ENCODE measurements at regions not wholly inside any gene's neighbourhood (a gene's known extent, or its start where the extent isn't known, plus 50 kb on each side); places are given as distances from the start of the nearest gene placed in this dataset.

DNA sequence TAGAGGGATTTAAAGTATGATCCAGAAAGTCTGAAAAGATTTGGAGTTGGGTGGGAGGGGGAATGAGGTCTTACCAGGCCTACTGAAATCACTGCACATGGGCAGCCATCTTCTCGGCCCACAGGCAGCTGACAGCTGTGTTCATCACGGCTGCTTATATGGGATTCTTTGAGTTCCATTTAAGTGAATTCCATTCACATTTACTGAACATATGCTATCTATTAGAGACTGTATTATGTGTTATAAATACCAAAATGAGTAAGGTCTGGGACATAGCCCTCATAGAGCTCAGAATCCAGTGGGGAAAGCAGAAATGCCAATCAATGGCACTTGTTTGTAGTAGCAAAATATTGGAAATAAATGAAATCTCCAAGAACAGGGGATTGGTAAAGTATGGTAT, 91.1 kb downstream of the TRIM42 start:
- TF ChIP-seq POLR2AphosphoS5 (IDR thresholded peaks at IDR 0.05; ENCODE audit: low read depth, low read length) (no peak), POLR2A (IDR thresholded peaks at IDR 0.05; ENCODE audit: low read depth, low read length) (no peak)
